ENCODE measurements at regions not wholly inside any gene's neighbourhood (a gene's known extent, or its start where the extent isn't known, plus 50 kb on each side); places are given as distances from the start of the nearest gene placed in this dataset.

- H3K79me2 ChIP-seq (ENCODE audit: insufficient read depth, low read length): no peaks in the 10 kb centered on the region
- H3K9me2 ChIP-seq (ENCODE audit: low read depth, low read length): no peaks in the 10 kb centered on the region
- no peak overlapping the region for H3K4me2 ChIP-seq (ENCODE audit: low read length)
- no peak overlapping the region for H2AFZ ChIP-seq (ENCODE audit: low read length)
- H3K9me3 ChIP-seq (ENCODE audit: low read length): no peaks in the 10 kb centered on the region
- H4K20me1 ChIP-seq (ENCODE audit: insufficient read depth, low read length): no peaks in the 10 kb centered on the region
- H3K27ac ChIP-seq (ENCODE audit: low read depth, low read length, poor library complexity, severe bottlenecking): no peak overlapping the region
- H3K4me1 ChIP-seq (ENCODE audit: insufficient read depth, low read length, severe bottlenecking): no peaks in the 10 kb centered on the region
- no peak overlapping the region for H3K4me3 ChIP-seq (ENCODE audit: low read depth, low read length, poor library complexity, severe bottlenecking)
- TF ChIP-seq CTCF (IDR thresholded peaks at IDR 0.05; ENCODE audit: low read length): no peak
- TF ChIP-seq EZH2 (IDR thresholded peaks at IDR 0.05; ENCODE audit: borderline replicate concordance, low read length): no peak
- H3K9ac ChIP-seq (ENCODE audit: low read length): no peak overlapping the region
- H3K27me3 ChIP-seq (ENCODE audit: insufficient read depth, low read length): no peaks in the 10 kb centered on the region
- H3F3A ChIP-seq (ENCODE audit: insufficient read depth, low read length): no peaks in the 10 kb centered on the region
- H3K36me3 ChIP-seq (ENCODE audit: insufficient read depth, low read length): no peaks in the 10 kb centered on the region
These were observed 249.1 kb upstream of the RBMS1 start for GRCh38 chr2:160742667-160743066.

GRCh38 chr2:160747501-160748170 lies 254.0 kb upstream of the RBMS1 start:
- no peak overlapping the region for H3K4me3 ChIP-seq (ENCODE audit: low read depth, low read length, poor library complexity, severe bottlenecking)
- no peaks in the 10 kb centered on the region for H3K9me2 ChIP-seq (ENCODE audit: low read depth, low read length)
- no peaks in the 10 kb centered on the region for H3K9me3 ChIP-seq (ENCODE audit: low read length)
- H3K27me3 ChIP-seq (ENCODE audit: insufficient read depth, low read length): no peaks in the 10 kb centered on the region
- H3F3A ChIP-seq (ENCODE audit: insufficient read depth, low read length): no peaks in the 10 kb centered on the region
- H3K4me1 ChIP-seq (ENCODE audit: insufficient read depth, low read length, severe bottlenecking): no peaks in the 10 kb centered on the region
- no peak overlapping the region for H3K9ac ChIP-seq (ENCODE audit: low read length)
- H3K79me2 ChIP-seq (ENCODE audit: insufficient read depth, low read length): no peaks in the 10 kb centered on the region
- no peak for TF ChIP-seq CTCF (IDR thresholded peaks at IDR 0.05; ENCODE audit: low read length)
- TF ChIP-seq EZH2 (IDR thresholded peaks at IDR 0.05; ENCODE audit: borderline replicate concordance, low read length): no peak
- H4K20me1 ChIP-seq (ENCODE audit: insufficient read depth, low read length): no peaks in the 10 kb centered on the region
- no peak overlapping the region for H3K27ac ChIP-seq (ENCODE audit: low read depth, low read length, poor library complexity, severe bottlenecking)
- no peak overlapping the region for H3K4me2 ChIP-seq (ENCODE audit: low read length)
- H3K36me3 ChIP-seq (ENCODE audit: insufficient read depth, low read length): no peaks in the 10 kb centered on the region
- no peak overlapping the region for H2AFZ ChIP-seq (ENCODE audit: low read length)

- Histone ChIP-seq H3F3A (ENCODE audit: insufficient read depth, low read length) (no peaks in the 10 kb centered on the region), H3K27me3 (ENCODE audit: insufficient read depth, low read length) (no peaks in the 10 kb centered on the region), H3K36me3 (ENCODE audit: insufficient read depth, low read length) (no peaks in the 10 kb centered on the region), H3K9ac (ENCODE audit: low read length) (no peak overlapping the region), H3K79me2 (ENCODE audit: insufficient read depth, low read length) (no peaks in the 10 kb centered on the region), H2AFZ (ENCODE audit: low read length) (no peak overlapping the region), H3K9me3 (ENCODE audit: low read length) (no peaks in the 10 kb centered on the region), H3K9me2 (ENCODE audit: low read depth, low read length) (no peaks in the 10 kb centered on the region), H3K4me3 (ENCODE audit: low read depth, low read length, poor library complexity, severe bottlenecking) (no peak overlapping the region), H3K27ac (ENCODE audit: low read depth, low read length, poor library complexity, severe bottlenecking) (no peak overlapping the region), H3K4me1 (ENCODE audit: insufficient read depth, low read length, severe bottlenecking) (no peaks in the 10 kb centered on the region), H4K20me1 (ENCODE audit: insufficient read depth, low read length) (no peaks in the 10 kb centered on the region), H3K4me2 (ENCODE audit: low read length) (no peak overlapping the region)
- no peak for TF ChIP-seq CTCF (IDR thresholded peaks at IDR 0.05; ENCODE audit: low read length)
- TF ChIP-seq EZH2 (IDR thresholded peaks at IDR 0.05; ENCODE audit: borderline replicate concordance, low read length): no peak
These were observed 257.4 kb upstream of the RBMS1 start for GRCh38 chr2:160751021-160751420.
